Heart right ventricle (tissue), 16 donors: ENCODE measurements at regions not wholly inside any gene's neighbourhood (a gene's known extent, or its start where the extent isn't known, plus 50 kb on each side); places are given as distances from the start of the nearest gene placed in this dataset.

Experiments
- ATAC-seq, 8 donors: fragments of 200-7000 bp; cut with Tn5 transposase; one replicate each; pipeline ENCODE4 v1.9.1; 2020; ENCODE audit warnings: mild to moderate bottlenecking in 8 of 8, moderate library complexity in 8 of 8, moderate number of reproducible peaks in 1 of 8
- DNase-seq, 2 donors: peaks; one replicate each; pipeline ENCODE4 v3.0.0-alpha.2; 2020
- H3K27ac ChIP-seq, 10 donors: fragments of 200-600 bp; sonication (generic) in 2 of 10; one replicate each; pipeline versions ENCODE4 v1.5.0 to v1.8.0; 2020 to 2022; ENCODE audit warnings: mild to moderate bottlenecking in 3 of 10
- H3K27me3 ChIP-seq, 7 donors: fragments of 200-600 bp; one replicate each; pipeline ENCODE4 v1.8.0; 2021 to 2022; ENCODE audit warnings: mild to moderate bottlenecking in 2 of 7
- H3K36me3 ChIP-seq, 9 donors: fragments of 200-600 bp; sonication (generic) in 1 of 9; one replicate each; pipeline versions ENCODE4 v1.5.0 to v1.8.0; 2020 to 2022; ENCODE audit warnings: mild to moderate bottlenecking in 2 of 9
- H3K4me1 ChIP-seq, 9 donors: fragments of 200-600 bp; sonication (generic) in 1 of 9; one replicate each; pipeline versions ENCODE4 v1.5.0 to v1.8.0; 2020 to 2022; ENCODE audit warnings: mild to moderate bottlenecking in 4 of 9
- H3K4me3 ChIP-seq, 10 donors: fragments of 200-600 bp; sonication (generic) in 2 of 10; one replicate each; pipeline versions ENCODE4 v1.5.0 to v1.8.0; 2020 to 2022; ENCODE audit warnings: mild to moderate bottlenecking in 7 of 10, moderate library complexity in 2 of 10
- H3K9me3 ChIP-seq, 11 donors: fragments of 200-600 bp in 10 of 11; sonication (generic) in 2 of 11; one replicate each; pipeline versions ENCODE4 v1.5.0 to v1.8.0; 2013 to 2022; ENCODE audit warnings: mild to moderate bottlenecking in 2 of 11, control low read depth in 1 of 11, moderate library complexity in 1 of 11
- WGBS, 2 donors: extraction: QIAGEN DNeasy Blood & Tissue Kit; methylation state at CpG; one replicate each; pipeline ENCODE4 v1.1.7; 2013; ENCODE audit warnings: inconsistent platforms in 1 of 2; 5-methylcytosine and 5-hydroxymethylcytosine counted together
- intact Hi-C, 10 donors: fragments of 100-400 bp; cut with DNase I; formaldehyde crosslinking; loops; one replicate each; pipeline versions ENCODE4 v1.11.1 to v1.14.2; 2022
- TF ChIP-seq, protein P1 (sequence below), 9 donors: fragments of 200-600 bp; sonication (generic) in 2 of 9; IDR thresholded peaks; one replicate each; pipeline versions ENCODE4 v1.5.0 to v1.8.0; 2021 to 2022; ENCODE audit warnings: antibody characterized with exemption in 9 of 9, mild to moderate bottlenecking in 5 of 9, moderate library complexity in 1 of 9
- donor health status: Arrhythmogenic right ventricular cardiomyopathy.
- donor health status: ischemic (EF 13 %, LVEDD 7.1; RV severe dilation, severe dysfunction).
- donor health status: healthy with polysubstance abuse.
- donor health status: DM: no; HTN: yes; CAD: no.
- donor health status: DM: no; HTN: no; CAD: no.
- donor health status: ischemic (EF 25% LVEDD 6.9; RV normal size, moderate dysfunction).
- donor health status: ischemic (EF 25% LVEDD 5.7; RV mildly dilated, moderate dysfunction).
- donor health status: healthy.
- donor health status: DM: yes; HTN: yes; CAD: no.
- donor health status: Ischemic cardiomyopathy.
- donor health status: ischemic (EF 35%, LVEDD 5.7; RV mildly dilated, moderate dysfunction).
- donor health status: nonischemic (EF 11% LVEDD 7.7; RV severe dilation, severe dysfunction).
- donor health status: DM: yes; HTN: yes; CAD: no.
- donor health status: PGD.
- donor health status: ischemic (EF 29% LVEDD 5.4; RV normal size, mild dysfunction).
- donor health status: nonischemic (EF 23%, LVEDD 6.1; RV moderate dilation, normal function).

DNA sequence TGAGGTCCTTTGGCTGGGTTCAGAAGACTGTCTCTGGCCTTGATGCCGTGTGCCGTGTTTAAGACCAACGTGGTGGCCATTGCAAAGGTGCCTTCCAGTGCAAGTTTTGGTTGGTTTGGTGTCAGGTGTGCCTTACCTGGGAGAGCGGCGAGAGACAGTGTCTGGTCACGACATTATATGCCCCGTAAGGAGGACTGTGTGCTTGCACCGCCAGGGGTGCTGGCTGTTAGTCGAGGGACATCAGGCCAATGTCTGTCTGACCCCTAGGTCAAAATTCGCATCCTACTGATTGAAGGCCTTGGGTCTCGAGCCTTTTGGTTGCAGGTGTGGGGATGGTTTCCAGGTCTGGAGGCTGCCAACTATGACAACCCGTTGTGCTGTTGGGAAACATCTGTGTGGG lies 111.9 kb downstream of the SNRPN start:
- Histone ChIP-seq H3K9me3 (peaks cover 46 to 100% (median 100%) of the 10 kb centered on the region in 11 donors), H3K27me3 (no peaks in the 10 kb centered on the region), H3K4me1 (no peaks in the 10 kb centered on the region), H3K36me3 (peaks cover 24 to 100% (median 99%) of the 10 kb centered on the region in 9 donors), H3K4me3 (no peak overlapping the region), H3K27ac (no peak overlapping the region)
- no peak for ATAC-seq
- WGBS, 2 donors = 87 to 88% methylated on average over 12 of the region's 12 CpGs
- no peak for DNase-seq
- intact Hi-C loops = no loop called here
- TF ChIP-seq, protein P1, sequence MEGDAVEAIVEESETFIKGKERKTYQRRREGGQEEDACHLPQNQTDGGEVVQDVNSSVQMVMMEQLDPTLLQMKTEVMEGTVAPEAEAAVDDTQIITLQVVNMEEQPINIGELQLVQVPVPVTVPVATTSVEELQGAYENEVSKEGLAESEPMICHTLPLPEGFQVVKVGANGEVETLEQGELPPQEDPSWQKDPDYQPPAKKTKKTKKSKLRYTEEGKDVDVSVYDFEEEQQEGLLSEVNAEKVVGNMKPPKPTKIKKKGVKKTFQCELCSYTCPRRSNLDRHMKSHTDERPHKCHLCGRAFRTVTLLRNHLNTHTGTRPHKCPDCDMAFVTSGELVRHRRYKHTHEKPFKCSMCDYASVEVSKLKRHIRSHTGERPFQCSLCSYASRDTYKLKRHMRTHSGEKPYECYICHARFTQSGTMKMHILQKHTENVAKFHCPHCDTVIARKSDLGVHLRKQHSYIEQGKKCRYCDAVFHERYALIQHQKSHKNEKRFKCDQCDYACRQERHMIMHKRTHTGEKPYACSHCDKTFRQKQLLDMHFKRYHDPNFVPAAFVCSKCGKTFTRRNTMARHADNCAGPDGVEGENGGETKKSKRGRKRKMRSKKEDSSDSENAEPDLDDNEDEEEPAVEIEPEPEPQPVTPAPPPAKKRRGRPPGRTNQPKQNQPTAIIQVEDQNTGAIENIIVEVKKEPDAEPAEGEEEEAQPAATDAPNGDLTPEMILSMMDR (IDR thresholded peaks at IDR 0.05) = no peak

DNA sequence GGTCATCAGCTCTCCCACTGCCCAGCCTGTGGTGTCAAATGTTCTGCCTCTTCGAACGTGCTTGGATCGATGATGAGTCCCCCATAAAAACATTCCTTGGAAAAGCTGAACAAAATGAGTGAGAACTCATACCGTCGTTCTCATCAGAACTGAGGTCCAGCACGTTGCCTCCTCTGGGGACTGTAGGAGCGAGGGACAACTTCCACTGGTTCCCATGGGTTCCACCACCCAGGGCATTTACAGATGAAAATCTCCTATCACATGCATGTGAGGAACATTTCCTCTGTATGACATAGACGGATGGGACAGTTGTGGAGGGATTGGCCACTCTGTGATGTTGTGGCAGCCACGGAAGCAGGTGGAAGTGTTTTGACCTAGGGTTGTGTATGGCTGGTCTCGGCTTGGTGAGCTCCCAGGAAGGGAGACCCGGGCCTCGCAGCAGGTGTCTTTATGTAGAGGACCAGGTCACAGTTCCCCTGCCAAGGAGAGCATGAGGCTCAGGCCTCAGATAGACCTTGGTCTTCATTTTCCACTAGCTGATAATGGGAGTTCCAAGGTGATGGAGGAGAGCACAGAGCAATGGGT lies 113.0 kb downstream of the SNRPN start:
- H3K27me3 ChIP-seq = no peaks in the 10 kb centered on the region
- no peak overlapping the region for H3K27ac ChIP-seq
- intact Hi-C loops = no loop called here
- H3K4me3 ChIP-seq = no peak overlapping the region
- ATAC-seq = no peak
- peaks cover 16 to 100% (median 99%) of the 10 kb centered on the region in 9 donors for H3K36me3 ChIP-seq
- WGBS, 2 donors = 87 to 90% methylated on average over 12 of the region's 12 CpGs
- H3K4me1 ChIP-seq = no peaks in the 10 kb centered on the region
- H3K9me3 ChIP-seq = peaks cover 38 to 100% (median 100%) of the 10 kb centered on the region in 11 donors
- TF ChIP-seq, protein P1 (IDR thresholded peaks at IDR 0.05) = no peak
- DNase-seq = no peak

DNA sequence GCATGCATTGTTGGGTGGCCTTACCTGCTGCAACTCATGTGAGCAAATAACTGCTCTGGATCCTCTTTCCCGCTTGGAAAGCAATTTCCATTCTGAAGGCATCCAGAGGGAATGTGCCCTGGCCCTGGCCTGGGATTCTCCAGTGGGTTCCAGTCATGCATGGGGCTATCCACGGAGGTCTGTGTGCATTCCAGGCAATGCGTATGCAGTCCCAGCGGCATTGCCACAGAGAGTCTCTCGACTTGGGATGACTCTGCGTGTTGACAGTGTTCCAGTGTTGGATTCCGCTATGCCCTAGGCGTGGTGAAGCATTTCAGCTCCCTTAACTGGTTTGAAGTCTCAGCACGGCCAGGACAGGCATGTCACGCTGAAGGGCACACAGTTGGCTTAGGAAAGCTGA lies 113.9 kb downstream of the SNRPN start:
- TF ChIP-seq, protein P1 (IDR thresholded peaks at IDR 0.05) = no peak

DNA sequence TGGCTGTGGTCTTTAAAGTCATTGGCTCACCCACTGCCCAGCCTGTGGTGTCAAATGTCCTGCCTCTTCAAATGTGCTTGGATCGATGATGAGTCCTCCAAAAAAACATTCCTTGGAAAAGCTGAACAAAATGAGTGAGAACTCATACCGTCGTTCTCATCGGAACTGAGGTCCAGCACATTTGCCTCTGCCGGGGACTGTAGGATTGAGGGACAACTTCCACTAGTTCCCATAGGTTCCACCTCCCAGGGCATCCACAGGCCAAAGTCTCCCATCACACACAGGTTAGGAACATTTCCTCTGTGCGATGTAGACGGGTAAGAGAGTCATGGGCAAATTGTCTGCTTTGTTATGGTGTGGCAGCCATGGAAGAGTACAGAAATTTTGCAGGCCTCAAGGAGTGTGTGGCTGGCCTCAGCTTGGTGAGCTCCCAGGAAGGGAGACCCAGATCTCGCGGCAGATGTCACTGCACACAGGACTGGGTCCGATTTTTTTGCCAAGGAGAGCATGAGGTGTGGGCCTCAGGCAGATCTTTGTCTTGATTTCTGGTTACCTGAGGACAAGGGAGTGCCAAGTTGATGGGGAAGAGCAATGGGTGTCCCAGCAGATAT lies 115.7 kb downstream of the SNRPN start:
- TF ChIP-seq, protein P1 (IDR thresholded peaks at IDR 0.05) = no peak
- peaks cover 19 to 100% (median 99%) of the 10 kb centered on the region in 9 donors for H3K36me3 ChIP-seq
- intact Hi-C loops = no loop called here
- WGBS, 2 donors = 95% methylated on average over 10 of the region's 10 CpGs
- H3K4me1 ChIP-seq = no peaks in the 10 kb centered on the region
- ATAC-seq = no peak
- H3K4me3 ChIP-seq = no peak overlapping the region
- peaks cover 37 to 100% (median 100%) of the 10 kb centered on the region in 11 donors for H3K9me3 ChIP-seq
- DNase-seq = no peak
- no peaks in the 10 kb centered on the region for H3K27me3 ChIP-seq
- H3K27ac ChIP-seq = no peak overlapping the region

More for the DNA sequence above, 113.9 kb downstream of the SNRPN start:
- ATAC-seq (no peak), DNase-seq (no peak)
- intact Hi-C loops = no loop called here
- H3K4me1 ChIP-seq = no peaks in the 10 kb centered on the region
- WGBS, 2 donors = 89 to 90% methylated on average over 10 of the region's 10 CpGs
- H3K27ac ChIP-seq = no peak overlapping the region
- peaks cover 14 to 100% (median 99%) of the 10 kb centered on the region in 9 donors for H3K36me3 ChIP-seq
- H3K9me3 ChIP-seq = peaks cover 35 to 100% (median 100%) of the 10 kb centered on the region in 11 donors
- H3K4me3 ChIP-seq = no peak overlapping the region
- H3K27me3 ChIP-seq = no peaks in the 10 kb centered on the region
